ENCODE measurements at regions not wholly inside any gene's neighbourhood (a gene's known extent, or its start where the extent isn't known, plus 50 kb on each side); places are given as distances from the start of the nearest gene placed in this dataset.

- TF ChIP-seq CTCF (IDR thresholded peaks at IDR 0.05) (no peak), POLR2A (IDR thresholded peaks at IDR 0.05) (no peak)
Observed at GRCh38 chr16:8168016-8168415, 422.3 kb downstream of the TMEM114 start.
